ENCODE measurements at regions not wholly inside any gene's neighbourhood (a gene's known extent, or its start where the extent isn't known, plus 50 kb on each side); places are given as distances from the start of the nearest gene placed in this dataset.

DNA sequence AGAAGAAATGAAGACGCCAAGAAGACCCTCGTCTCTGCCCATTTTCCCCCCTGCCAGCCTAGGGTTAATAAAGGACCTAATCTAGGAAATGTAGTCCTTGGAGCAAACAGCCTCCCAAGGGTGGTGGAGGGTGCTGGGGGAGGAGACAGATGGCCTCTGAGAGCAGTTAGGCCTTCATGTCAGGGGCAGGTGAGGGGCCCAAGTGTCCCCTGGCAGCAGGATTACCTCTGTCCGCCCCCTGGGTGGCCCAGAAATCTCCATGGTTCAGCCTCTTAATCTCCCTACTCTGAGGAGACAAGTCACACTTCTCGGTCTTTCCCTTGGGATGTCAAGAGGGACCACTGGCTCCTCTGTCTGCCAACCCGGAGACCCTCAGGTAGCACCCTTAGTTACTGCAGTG is 365.4 kb upstream of the TNRC6C start:
- no peak for DNase-seq

DNA sequence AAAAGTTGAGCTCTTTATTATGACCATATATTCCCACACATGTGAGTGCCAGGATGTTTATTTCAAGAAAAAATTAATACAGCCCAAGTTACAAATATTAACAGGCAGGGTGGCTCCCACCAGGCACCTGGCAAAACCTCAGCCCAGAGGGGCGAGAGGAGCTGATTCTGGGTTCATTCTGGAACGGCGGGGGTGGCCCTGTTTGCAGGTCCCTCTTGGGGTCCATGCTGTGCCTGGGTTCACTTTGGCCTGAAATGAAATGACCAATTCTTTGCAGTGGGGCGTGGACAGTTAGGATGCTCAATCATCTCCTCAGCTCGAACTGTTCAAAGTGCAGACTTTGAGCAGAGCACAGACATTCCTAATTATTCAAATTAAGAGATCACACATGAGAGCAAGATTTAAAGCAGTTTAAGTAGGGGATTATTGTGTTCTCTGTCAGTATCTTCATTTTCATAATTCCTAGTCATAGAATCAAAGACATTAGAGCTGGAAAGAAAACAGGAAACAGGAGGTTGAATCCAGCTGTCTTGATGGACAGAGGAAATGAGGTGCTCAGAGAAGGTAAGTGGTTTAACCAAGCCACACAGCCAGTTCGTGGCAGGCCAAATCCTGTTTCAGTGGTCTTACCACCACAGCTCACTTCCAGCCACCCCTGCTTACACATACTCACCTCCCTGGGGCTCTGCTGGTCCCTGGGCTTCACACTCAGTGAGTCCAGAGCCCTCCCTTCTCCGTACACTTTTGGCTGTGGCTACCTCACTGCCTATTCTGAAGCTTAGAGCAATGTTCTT is 363.9 kb upstream of the TNRC6C start:
- DNase-seq, result no peak

DNA sequence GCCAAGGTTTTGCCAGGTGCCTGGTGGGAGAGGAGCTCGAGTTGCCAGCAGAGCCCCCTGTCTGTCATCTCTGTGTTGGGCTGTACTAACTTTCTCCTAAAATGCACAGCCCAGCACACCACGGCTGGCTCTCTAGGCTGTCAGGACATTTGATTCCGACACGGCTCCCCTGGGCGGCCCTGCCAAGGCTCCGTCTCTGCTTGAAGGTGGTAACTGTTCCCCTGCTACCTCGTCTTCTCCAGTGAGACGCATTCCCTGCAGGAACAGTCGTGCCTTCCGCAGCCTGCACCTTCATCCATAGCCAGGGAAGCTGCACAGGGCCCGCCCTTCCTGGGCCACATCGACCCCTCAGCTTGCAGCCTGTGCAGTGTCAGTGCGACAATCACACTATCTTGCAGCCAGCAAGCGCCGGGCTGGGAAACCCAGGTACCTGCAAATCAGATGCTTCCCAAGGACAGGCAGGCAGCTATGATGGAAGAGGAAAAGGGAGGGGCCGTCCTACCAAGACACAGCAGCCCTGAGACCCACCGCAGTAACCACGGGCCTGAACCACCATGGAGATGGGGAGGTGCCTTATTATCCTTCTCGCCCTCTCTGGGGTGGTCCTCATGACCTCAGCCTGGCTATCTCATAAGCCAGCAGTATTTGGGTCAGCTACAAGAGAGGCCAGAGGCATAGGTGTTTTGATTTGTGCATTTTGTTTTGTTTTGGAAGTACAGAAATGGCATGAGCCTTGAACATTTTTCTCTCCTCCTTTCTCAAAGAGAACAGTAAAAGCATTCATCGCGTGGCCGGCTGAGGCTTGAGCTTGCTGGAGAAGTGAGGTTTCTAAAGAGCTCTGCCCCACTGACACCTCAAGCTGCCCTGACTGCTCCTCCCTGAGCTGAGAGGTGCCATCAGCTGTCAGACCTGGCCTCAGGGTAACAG is 361.7 kb upstream of the TNRC6C start:
- no peak for DNase-seq

DNA sequence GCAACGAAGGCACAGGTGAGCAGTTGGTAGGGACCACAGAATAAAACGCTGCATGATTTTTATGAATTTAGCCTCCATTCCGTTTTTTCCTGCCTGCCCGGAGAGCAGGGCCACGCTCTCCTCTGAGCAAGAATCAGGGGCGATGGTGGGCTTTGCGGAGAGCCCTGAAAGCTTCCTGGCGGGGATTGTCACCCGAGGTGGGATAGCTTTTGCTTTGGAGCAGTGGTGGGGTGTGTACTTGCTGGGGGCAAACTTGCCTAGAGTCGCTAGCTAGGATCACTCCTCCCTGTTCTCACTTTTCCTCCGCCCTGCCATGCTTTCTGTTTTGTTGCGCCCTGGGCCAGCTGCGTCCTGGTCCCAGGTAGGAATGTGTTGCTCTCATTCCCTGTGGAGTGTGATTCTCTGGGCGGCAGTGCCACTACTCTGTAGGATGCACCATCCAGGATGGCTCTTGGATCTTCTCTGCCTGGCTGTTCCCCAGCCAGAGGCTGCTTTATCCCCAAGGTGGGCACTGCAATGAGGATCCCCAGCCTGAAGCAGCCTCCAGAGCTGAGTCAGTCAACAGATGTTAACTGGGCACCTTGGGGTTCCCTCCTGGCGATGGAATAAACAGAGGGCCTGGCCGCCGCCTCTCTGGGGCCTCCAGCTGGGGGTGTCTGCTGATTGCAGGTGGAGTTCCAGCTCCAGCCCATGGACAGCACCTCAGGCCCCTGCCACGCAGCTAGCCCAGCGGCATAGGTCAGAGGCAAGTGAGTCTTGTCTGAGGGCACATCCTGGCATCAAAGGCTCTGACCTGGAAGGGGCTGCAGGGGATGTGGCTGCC is 360.9 kb upstream of the TNRC6C start:
- DNase-seq, result no peak

DNA sequence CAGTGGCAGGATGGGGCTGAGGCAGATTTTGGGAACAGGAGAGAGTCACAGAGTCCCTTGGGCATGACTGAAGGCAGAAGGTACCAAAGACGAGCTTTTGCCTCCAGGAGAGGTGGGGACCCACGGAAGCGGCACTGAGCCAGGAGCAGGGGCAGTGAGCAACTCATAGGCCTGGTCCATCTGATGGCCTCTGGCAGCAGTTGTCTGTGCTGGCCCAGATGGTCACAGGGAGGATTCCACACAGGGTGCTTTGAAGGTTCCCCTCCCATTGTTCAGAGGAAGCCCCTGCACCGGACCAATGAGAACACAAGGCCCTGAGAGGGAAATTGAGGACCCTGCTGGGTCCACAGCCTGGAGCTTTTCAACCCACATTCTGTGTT is 360.3 kb upstream of the TNRC6C start:
- DNase-seq, result no peak

DNA sequence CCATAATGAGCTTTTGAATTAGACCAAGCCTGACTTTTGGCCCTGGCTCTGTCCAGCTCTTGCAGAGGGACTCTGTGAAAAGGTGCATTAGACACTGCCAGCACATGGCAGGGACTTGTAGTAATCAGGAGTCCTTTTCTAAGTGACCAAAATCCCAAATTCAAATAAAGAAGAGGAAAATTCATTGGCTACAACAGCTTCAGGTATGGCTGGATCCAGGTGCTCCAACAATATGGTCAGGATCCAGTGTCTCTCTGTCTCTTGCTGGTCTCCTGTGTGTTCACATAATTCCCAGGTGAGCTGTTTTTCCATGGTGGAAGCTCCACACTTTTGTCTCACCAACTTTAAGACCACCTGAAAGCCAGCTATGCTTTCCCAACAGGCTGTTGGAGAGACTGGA is 358.8 kb upstream of the TNRC6C start:
- no peak for DNase-seq

DNA sequence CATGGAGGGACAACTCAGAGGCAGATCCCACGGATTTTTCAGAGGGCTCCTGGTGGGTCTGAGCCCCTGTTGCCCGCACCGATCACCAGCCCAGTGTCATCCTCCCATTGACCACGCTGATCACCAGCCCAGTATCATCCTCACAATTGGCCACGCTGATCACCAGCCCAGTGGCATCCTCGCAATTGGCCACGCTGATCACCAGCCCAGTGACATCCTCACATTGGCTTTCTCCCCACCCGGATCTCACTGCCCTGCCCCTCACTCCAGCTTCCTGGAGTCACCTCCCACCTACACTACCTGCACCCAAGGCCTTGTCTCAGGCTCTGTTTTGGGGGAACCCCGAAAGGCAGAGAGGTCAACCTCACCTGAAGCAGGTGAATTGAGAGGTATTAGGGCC is 358.2 kb upstream of the TNRC6C start:
- DNase-seq, result no peak

DNA sequence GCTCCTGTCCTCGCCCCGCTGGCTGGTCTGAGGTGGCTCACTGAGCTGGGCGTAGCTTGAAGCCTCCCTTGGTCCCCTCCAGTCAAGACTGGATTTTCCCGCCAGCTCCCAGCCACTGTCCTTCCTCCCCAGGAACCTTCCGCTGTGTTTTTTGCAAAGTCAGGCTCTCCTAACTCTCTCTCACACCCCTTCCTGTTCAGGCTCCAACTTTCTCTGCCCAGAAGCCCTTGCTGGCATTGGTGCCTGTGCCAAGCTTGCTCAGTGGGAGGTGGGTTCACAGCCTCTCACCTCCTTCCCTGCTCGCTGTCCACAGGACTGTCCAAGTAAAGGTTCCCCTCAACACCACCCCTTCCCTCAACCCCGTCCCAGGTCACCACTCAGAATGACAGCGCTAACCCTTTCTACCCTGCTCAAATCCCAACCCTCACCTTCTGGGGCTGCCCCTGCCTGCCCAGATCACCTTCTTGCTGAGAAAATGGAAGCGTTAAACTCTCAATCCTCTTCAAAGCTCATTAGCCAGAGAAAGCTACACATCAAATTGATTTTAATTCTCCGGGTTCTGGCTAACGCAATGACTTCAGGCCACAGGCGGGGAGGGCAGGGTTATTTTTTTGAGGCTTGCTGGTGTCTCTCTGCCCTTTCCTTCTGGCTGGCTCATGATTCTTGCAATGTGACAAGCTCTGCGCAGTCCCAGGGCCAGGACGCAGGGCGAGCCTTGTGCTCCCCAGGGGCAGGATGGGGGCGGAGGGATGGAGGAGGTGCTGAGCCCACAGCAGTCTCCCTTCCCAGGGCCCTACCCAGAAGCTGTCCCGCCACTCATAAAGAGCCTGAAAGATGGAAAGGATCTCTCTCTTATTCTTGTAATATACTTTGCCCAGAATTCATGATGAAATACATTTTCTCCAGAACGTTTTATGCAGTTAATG is 357.2 kb upstream of the TNRC6C start:
- no peak for DNase-seq

DNA sequence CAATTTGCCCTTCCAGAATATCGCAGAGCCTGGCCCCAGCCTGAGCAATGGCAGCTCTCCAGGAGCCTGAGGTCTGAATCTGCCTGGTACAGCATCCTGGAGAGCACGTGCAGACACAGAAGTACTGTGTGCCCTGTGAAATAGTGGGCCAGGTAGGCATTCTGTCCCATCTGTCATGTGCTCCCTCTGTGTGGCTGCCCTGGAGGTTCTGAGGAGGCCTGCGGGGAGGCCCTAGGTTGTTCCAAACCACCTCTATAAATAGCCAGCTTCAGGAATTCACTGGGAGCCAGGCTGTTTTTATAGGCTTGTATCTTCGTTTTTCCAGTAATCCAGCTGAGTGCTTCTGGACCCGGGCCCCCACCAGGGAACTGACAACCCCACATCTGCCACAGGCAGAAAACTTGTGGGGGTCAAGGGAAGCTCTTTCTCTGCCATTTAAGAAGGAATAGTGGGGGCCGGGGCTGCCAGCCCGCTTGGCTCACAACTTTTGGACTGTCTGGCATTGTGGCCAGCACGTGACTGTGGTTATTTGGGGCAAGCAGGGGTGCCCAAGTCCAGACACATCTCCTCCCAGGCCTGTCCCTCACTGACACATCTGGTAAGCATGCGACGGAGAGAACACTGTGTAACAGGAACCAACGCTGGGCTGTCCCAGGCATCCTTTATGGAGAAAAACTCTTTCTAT is 356.3 kb upstream of the TNRC6C start:
- DNase-seq, result no peak

DNA sequence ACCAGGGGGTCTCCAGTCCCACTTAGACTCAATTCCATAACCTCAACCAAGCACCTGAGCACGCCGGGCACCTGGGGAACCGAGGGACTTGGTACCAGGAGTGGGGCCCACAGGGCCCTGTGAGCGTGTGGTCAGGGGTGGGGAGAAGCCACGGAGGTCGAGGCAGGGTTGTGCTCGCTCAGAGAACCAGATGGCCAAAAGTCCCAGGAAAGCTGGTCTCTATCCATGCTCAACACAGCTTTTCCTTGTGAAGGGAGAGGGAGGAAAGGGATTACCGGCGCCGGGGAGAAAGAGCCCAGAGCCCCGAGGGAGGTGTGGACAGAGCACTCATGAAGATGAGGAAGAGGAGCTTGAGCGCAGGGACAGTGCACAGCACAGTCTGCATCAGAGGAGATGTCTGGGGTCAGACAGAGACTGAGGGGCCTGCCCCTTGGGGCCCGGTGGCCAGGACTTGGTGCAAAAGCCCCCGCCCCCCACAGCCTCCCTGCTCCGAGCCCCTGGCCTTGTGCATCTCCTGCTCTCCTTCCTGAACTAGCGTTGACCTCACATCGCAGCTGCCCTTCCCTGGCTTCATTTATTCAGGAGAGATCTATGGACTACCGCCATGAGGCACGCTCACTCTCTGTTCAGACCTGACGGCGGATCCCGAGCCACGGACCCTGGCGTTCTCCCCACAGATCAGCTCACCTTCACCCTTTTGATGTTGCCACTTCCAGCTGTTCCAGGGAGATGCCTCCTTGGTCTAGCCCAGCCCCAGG is 355.4 kb upstream of the TNRC6C start:
- no peak for DNase-seq

DNA sequence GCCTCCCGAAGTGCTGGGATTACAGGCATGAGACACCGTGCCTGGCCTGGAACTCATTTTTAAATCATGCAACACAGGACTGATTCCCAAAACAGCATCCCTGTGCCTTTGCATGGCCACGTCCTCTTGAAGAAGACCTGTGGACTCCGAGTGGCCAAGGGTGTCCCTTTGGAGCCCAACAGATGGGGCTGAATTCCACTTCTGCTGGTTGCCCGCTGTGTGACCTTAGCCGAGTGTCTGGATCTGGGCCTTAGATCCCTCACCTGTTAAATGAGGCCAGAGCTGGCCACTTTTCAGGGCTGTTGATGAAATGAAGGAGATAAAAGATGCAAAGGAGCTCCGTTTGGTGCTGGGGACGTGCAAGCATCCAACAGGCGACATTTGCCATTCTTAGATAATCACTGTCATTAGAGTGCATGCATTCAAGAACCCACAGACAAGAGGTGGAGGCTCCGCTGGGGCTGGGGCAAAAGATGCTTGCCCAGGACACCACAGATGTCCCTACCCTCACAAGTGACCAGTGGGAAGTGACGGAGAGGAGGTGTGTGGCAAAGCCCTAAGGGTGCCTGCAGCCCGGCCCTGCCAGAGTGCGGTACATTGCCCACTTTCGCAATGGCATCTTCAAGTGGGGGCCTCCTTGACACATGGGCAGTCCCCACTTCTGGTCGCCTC is 354.1 kb upstream of the TNRC6C start:
- DNase-seq, result no peak

DNA sequence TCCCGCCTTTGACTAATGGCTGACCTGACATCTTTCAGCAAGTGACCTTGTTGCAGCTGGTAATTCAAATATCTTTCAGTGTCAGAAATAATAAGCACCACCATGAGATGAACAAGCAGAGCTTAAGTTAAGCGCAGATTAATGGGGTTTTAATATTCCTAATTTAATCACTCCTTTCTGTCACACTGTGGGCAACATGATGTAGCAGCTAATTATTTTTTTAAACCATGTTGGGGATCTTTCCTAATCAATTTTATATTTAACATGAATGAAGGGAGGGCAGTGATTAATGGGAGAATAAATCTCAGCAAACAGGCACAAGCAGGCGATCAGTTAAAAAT is 353.6 kb upstream of the TNRC6C start:
- no peak for DNase-seq

DNA sequence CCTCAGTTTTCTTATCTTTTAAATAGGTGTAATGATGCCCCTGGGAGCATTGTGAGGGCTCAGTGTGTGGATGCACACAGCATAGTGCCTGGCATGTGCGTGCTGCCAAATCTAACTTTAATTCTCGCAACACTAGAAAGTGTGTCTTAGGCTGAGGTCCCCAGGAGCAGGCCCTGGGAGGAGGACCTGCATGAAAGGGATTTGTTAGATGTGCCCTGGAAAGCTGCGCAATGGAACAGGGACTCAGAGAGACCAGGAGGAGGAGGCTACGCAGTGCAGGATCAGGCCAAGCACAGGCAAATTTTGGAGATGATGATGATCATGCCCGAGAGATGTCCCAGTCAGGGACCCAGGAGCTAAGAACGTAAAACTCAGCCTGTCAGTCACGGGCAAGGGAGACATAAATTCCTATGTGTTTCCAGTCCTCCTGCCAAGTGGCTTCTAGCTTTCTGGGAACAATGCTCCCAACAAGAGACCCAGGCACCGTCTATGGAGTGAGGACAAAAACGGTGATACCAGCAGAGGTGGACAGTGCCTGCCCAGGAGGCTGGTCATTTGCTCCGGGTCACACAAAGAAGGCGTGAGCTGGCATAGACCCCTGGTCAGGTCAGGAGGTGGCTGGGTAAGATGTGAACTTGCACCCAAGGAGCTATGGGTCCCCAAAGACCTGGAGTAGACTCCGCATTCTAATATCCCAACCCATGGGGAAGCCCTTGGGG is 352.2 kb upstream of the TNRC6C start:
- DNase-seq, result no peak

DNA sequence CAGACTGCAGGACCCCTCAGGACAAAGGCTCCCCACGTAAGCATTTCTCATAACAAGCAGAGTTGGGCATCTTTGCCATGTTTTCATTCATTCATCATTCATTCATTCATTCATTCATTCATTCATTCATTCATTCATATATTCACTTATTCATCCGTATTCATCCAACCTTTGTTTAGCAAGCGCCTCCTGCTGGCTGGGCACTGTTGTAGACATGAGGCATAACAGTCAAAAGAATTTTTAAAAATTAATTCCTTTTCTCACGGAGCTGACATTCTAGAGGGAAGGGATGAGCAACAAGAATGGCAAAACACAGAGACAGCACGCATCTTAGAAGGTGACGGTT is 351.7 kb upstream of the TNRC6C start:
- DNase-seq, result no peak

DNA sequence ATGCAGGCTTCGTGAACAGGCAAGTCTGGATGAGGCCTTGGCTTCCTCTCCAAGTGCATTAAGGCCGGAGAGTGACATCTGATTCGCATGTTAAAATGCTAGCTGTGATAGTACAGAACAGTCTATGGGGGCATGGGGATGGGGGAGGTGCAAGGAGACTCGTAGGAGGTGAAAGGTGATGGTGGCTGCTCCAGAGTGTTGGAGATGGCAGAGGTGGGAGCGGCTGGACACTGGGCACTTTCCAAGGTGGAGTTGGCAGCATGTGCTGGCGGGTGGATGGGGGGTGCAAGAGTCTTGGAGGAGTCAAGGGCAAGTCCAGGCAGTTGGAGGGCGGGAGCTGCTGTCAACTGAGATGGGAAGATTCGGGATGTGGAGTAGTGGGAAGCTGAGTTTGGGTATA is 350.9 kb upstream of the TNRC6C start:
- DNase-seq, result no peak

DNA sequence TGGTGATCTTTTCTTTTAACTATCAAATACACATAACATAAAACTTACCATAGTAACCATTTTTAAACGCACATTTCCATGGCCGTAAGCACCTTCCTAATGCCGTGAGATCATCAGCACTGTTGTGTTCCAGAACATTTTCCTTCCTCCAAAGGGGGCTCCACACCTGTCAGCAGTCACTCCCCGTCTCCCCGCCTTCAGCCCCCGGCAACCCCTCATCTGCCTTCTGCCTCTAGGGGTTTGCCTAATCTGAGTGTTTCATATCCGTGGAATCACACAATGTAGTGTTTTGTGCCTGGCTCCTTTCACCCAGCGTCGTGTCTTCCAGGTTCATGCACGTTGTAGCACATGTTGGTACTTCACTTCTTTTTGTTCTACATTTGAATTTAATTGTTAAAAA is 350.1 kb upstream of the TNRC6C start:
- no peak for DNase-seq

DNA sequence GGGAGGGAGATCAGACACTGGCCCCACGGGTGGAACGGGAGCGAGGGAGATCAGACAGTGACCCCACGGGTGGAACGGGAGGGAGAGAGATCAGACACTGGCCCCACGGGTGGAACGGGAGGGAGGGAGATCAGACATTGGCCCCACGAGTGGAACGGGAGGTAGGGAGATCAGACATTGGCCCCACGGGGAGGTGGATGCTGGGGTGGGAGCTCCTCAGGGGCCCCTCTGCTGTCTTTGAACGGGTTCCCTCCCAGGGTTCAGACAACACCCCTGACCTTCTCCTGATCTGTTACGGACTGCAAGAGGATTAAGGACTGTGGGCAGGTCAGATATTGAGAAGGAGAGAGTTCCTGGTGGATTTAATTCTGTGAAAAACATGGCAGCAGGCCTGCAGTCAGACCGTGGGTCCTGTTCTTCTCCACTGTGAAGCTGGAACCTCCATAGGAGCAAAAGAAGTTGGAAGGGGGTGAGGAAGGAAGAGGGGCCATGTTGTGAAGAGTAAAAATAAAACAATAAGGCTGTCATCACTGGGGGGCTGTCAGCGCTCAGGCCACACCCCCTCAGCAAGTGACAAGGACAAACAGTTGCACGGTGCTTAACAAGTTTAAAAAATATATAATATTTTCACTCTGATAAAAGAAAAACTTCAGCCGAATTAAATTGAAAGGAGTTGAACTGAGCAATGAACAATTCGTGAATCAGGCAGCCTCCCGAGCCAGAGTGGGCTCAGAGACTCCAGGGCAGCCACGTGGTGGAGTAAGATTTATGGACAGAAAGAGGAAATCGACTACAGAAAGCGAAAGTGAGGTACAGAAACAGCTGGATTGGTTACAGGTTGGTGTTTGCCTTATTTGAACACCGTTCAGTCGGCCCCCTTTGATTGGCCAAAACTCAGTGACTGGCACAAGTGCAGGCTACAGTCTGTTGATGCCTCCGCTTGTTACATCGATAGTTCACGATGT is 348.7 kb upstream of the TNRC6C start:
- no peak for DNase-seq

DNA sequence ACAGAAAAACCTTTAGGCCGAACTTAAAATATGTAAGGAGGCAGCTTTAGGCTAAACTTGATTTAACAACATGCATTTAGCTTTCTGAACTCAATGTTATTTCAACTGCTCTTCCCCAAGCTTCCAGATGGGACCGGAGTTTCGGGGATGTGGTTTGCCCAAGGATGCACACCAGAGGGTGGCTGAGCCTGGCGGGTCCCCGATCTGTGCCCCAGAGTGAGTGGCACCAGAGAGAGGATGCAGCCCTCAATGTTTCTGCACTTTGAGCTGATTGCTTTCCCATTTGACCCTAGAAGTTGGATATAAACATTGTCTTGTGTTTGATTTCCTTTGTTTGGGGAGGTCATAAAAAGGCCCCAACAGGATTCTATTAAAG is 348.0 kb upstream of the TNRC6C start:
- no peak for DNase-seq
